ENCODE measurements at regions not wholly inside any gene's neighbourhood (a gene's known extent, or its start where the extent isn't known, plus 50 kb on each side); places are given as distances from the start of the nearest gene placed in this dataset.

- Histone ChIP-seq H3K4me3 (no peak overlapping the region), H3K4me1 (no peaks in the 10 kb centered on the region), H3K9me3 (no peaks in the 10 kb centered on the region), H3K27ac (no peak overlapping the region), H3K27me3 (no peaks in the 10 kb centered on the region), H3K36me3 (no peaks in the 10 kb centered on the region)
- WGBS, result 29% methylated on average over 2 of the region's 2 CpGs
- DNase-seq (ENCODE audit: low spot score in 2 of 2), result no peak
- TF ChIP-seq CTCF (IDR thresholded peaks at IDR 0.05) (peak; percentile 86 to 92), POLR2A (IDR thresholded peaks at IDR 0.05) (no peak)
Measured at GRCh38 chr10:91006001-91006751, 85.3 kb upstream of the ANKRD1 start.

- WGBS, result 90% methylated on average over 1 of the region's 1 CpG
- no peak for DNase-seq (ENCODE audit: low spot score in 2 of 2)
- H3K9me3 ChIP-seq, result no peaks in the 10 kb centered on the region
- H3K36me3 ChIP-seq, result no peaks in the 10 kb centered on the region
- no peak overlapping the region for H3K4me3 ChIP-seq
- no peak overlapping the region for H3K27ac ChIP-seq
- no peaks in the 10 kb centered on the region for H3K27me3 ChIP-seq
- no peak for TF ChIP-seq POLR2A (IDR thresholded peaks at IDR 0.05)
- TF ChIP-seq POLR2AphosphoS5 (IDR thresholded peaks at IDR 0.05), result no peak
- no peak for TF ChIP-seq EP300 (IDR thresholded peaks at IDR 0.05)
- no peak for TF ChIP-seq CTCF (IDR thresholded peaks at IDR 0.05)
- no peaks in the 10 kb centered on the region for H3K4me1 ChIP-seq
Measured at GRCh38 chr10:91006752-91007346, 86.0 kb upstream of the ANKRD1 start.

- Histone ChIP-seq H3K4me3 (no peak overlapping the region), H3K27ac (no peak overlapping the region), H3K36me3 (no peaks in the 10 kb centered on the region), H3K9me3 (no peaks in the 10 kb centered on the region), H3K27me3 (no peaks in the 10 kb centered on the region), H3K4me1 (no peaks in the 10 kb centered on the region)
- DNase-seq (ENCODE audit: low spot score in 2 of 2), result no peak
- TF ChIP-seq EP300 (IDR thresholded peaks at IDR 0.05) (no peak), CTCF (IDR thresholded peaks at IDR 0.05) (no peak), POLR2AphosphoS5 (IDR thresholded peaks at IDR 0.05) (no peak), POLR2A (IDR thresholded peaks at IDR 0.05) (no peak)
Measured at GRCh38 chr10:91007655-91008054, 86.8 kb upstream of the ANKRD1 start.

- H3K4me1 ChIP-seq, result no peaks in the 10 kb centered on the region
- H3K4me3 ChIP-seq, result no peak overlapping the region
- TF ChIP-seq EP300 (IDR thresholded peaks at IDR 0.05) (no peak), CTCF (IDR thresholded peaks at IDR 0.05) (no peak), POLR2AphosphoS5 (IDR thresholded peaks at IDR 0.05) (no peak), POLR2A (IDR thresholded peaks at IDR 0.05) (no peak)
- DNase-seq (ENCODE audit: low spot score in 2 of 2), result no peak
- H3K36me3 ChIP-seq, result no peaks in the 10 kb centered on the region
- no peaks in the 10 kb centered on the region for H3K27me3 ChIP-seq
- H3K9me3 ChIP-seq, result no peaks in the 10 kb centered on the region
- H3K27ac ChIP-seq, result no peak overlapping the region
- 91% methylated on average over 1 of the region's 1 CpG for WGBS
Measured at GRCh38 chr10:91009121-91009520, 88.2 kb upstream of the ANKRD1 start.

GRCh38 chr10:91010952-91011351 lies 90.1 kb upstream of the ANKRD1 start:
- no peaks in the 10 kb centered on the region for H3K27me3 ChIP-seq
- no peaks in the 10 kb centered on the region for H3K36me3 ChIP-seq
- no peak for DNase-seq (ENCODE audit: low spot score in 2 of 2)
- no peak overlapping the region for H3K27ac ChIP-seq
- no peaks in the 10 kb centered on the region for H3K4me1 ChIP-seq
- no peak overlapping the region for H3K4me3 ChIP-seq
- WGBS, result 81% methylated on average over 3 of the region's 3 CpGs
- no peaks in the 10 kb centered on the region for H3K9me3 ChIP-seq
- TF ChIP-seq CTCF (IDR thresholded peaks at IDR 0.05) (no peak), EP300 (IDR thresholded peaks at IDR 0.05) (no peak), POLR2AphosphoS5 (IDR thresholded peaks at IDR 0.05) (no peak), POLR2A (IDR thresholded peaks at IDR 0.05) (no peak)

Data from suprapubic skin (tissue), 4 donors.